ENCODE measurements at regions not wholly inside any gene's neighbourhood (a gene's known extent, or its start where the extent isn't known, plus 50 kb on each side); places are given as distances from the start of the nearest gene placed in this dataset.

- no peaks in the 10 kb centered on the region for H3K36me3 ChIP-seq (ENCODE audit: insufficient read depth, low read length)
- no peaks in the 10 kb centered on the region for H4K20me1 ChIP-seq (ENCODE audit: insufficient read depth, low read length)
- intact Hi-C loops (cut with micrococcal nuclease; ENCODE audit: unreplicated experiment), result no loop called here
- H3K79me2 ChIP-seq (ENCODE audit: insufficient read depth, low read depth, low read length), result no peaks in the 10 kb centered on the region
- no peaks in the 10 kb centered on the region for H3K4me1 ChIP-seq (ENCODE audit: insufficient read depth, low read length, poor library complexity, severe bottlenecking)
- no TSS peak for BruUV-seq (replicated peaks)
- DNase-seq (ENCODE audit: low spot score), result no peak
- H3K4me2 ChIP-seq (ENCODE audit: low read length), result no peak overlapping the region
- no peak overlapping the region for H2AFZ ChIP-seq (ENCODE audit: low read length)
- H3K27ac ChIP-seq (ENCODE audit: low read depth, low read length, poor library complexity, severe bottlenecking), result no peak overlapping the region
- H3K9me3 ChIP-seq (ENCODE audit: low read length), result no peaks in the 10 kb centered on the region
- H3K4me3 ChIP-seq (ENCODE audit: low read depth, low read length, poor library complexity, severe bottlenecking), result no peak overlapping the region
- TF ChIP-seq CTCF (conservative IDR thresholded peaks at IDR 0.05; ENCODE audit: low read length) (no peak), EZH2phosphoT487 (IDR thresholded peaks at IDR 0.05; ENCODE audit: borderline replicate concordance, low read depth, low read length) (no peak)
- ChIA-PET POLR2A (no interaction called here), CTCF (ENCODE audit: unreplicated experiment) (no interaction called here)
- H3K9me2 ChIP-seq (ENCODE audit: insufficient read depth, low read length), result no peaks in the 10 kb centered on the region
Measured at GRCh38 chr5:128662997-128663396, 125.0 kb upstream of the FBN2 start.

- H3K4me2 ChIP-seq (ENCODE audit: low read length), result no peak overlapping the region
- no peak overlapping the region for H3K4me3 ChIP-seq (ENCODE audit: low read depth, low read length, poor library complexity, severe bottlenecking)
- H3K79me2 ChIP-seq (ENCODE audit: insufficient read depth, low read depth, low read length), result no peaks in the 10 kb centered on the region
- H3K36me3 ChIP-seq (ENCODE audit: insufficient read depth, low read length), result no peaks in the 10 kb centered on the region
- no peaks in the 10 kb centered on the region for H3K9me3 ChIP-seq (ENCODE audit: low read length)
- ChIA-PET CTCF (ENCODE audit: unreplicated experiment) (no interaction called here), POLR2A (no interaction called here)
- no peaks in the 10 kb centered on the region for H3K9me2 ChIP-seq (ENCODE audit: insufficient read depth, low read length)
- intact Hi-C loops (cut with micrococcal nuclease; ENCODE audit: unreplicated experiment), result no loop called here
- DNase-seq (ENCODE audit: low spot score), result no peak
- H3K27ac ChIP-seq (ENCODE audit: low read depth, low read length, poor library complexity, severe bottlenecking), result no peak overlapping the region
- TF ChIP-seq CTCF (conservative IDR thresholded peaks at IDR 0.05; ENCODE audit: low read length), result no peak
- no peak overlapping the region for H2AFZ ChIP-seq (ENCODE audit: low read length)
- BruUV-seq (replicated peaks), result no TSS peak
- H3K4me1 ChIP-seq (ENCODE audit: insufficient read depth, low read length, poor library complexity, severe bottlenecking), result no peaks in the 10 kb centered on the region
- H4K20me1 ChIP-seq (ENCODE audit: insufficient read depth, low read length), result no peaks in the 10 kb centered on the region
Measured at GRCh38 chr5:128665747-128666355, 127.8 kb upstream of the FBN2 start.

GRCh38 chr5:128667152-128667551, 129.1 kb upstream of the FBN2 start:
- no peaks in the 10 kb centered on the region for H3K79me2 ChIP-seq (ENCODE audit: insufficient read depth, low read depth, low read length)
- no peaks in the 10 kb centered on the region for H3K9me2 ChIP-seq (ENCODE audit: insufficient read depth, low read length)
- TF ChIP-seq EZH2phosphoT487 (IDR thresholded peaks at IDR 0.05; ENCODE audit: borderline replicate concordance, low read depth, low read length) (no peak), CTCF (conservative IDR thresholded peaks at IDR 0.05; ENCODE audit: low read length) (peak; percentile 39; the same call in 1 of the 2 replicates)
- H2AFZ ChIP-seq (ENCODE audit: low read length), result no peak overlapping the region
- POLR2A ChIA-PET, result no interaction called here
- no peak for DNase-seq (ENCODE audit: low spot score)
- H4K20me1 ChIP-seq (ENCODE audit: insufficient read depth, low read length), result no peaks in the 10 kb centered on the region
- BruUV-seq (replicated peaks), result no TSS peak
- CTCF ChIA-PET (ENCODE audit: unreplicated experiment), result no interaction called here
- no peaks in the 10 kb centered on the region for H3K9me3 ChIP-seq (ENCODE audit: low read length)
- H3K36me3 ChIP-seq (ENCODE audit: insufficient read depth, low read length), result no peaks in the 10 kb centered on the region
- H3K27ac ChIP-seq (ENCODE audit: low read depth, low read length, poor library complexity, severe bottlenecking), result no peak overlapping the region
- H3K4me2 ChIP-seq (ENCODE audit: low read length), result no peak overlapping the region
- no peaks in the 10 kb centered on the region for H3K4me1 ChIP-seq (ENCODE audit: insufficient read depth, low read length, poor library complexity, severe bottlenecking)
- intact Hi-C loops (cut with micrococcal nuclease; ENCODE audit: unreplicated experiment), result no loop called here
- H3K4me3 ChIP-seq (ENCODE audit: low read depth, low read length, poor library complexity, severe bottlenecking), result no peak overlapping the region
